HCT116 (cell line): ENCODE measurements at regions not wholly inside any gene's neighbourhood (a gene's known extent, or its start where the extent isn't known, plus 50 kb on each side); places are given as distances from the start of the nearest gene placed in this dataset.

ENCODE experiments used
- ATAC-seq: fragments of 200-7000 bp; cut with Tn5 transposase; 2 replicates; pipeline ENCODE4 v1.9.1; 2020; ENCODE audit warnings: mild to moderate bottlenecking, moderate library complexity
- BruUV-seq: library from RNA; stranded (reverse); fragments of 400-500 nt; replicated peaks from 2 replicates; lab custom pipeline; 2021; lab: Mats Ljungman, UMichigan
- CTCF ChIA-PET: fragments of 300-600 bp; sonication (Branson Sonifier 250); formaldehyde crosslinking; loops from one replicate; lab custom pipeline; 2021; ENCODE audit warnings: antibody characterized with exemption; lab: Charles Lee
- POLR2A ChIA-PET: fragments of 300-600, 350-600 bp; sonication (Branson Sonifier 250); formaldehyde crosslinking; loops from one replicate; lab custom pipeline; 2021; ENCODE audit warnings: antibody characterized with exemption; lab: Charles Lee
- RAD21 ChIA-PET, 2 experiments: fragments of 300-600 bp; sonication (Branson Sonifier 250); formaldehyde crosslinking; loops; one replicate each; lab custom pipeline; 2023; ENCODE audit warnings: low total read pairs in 2 of 2; ENCODE audit not compliant: uncharacterized antibody in 2 of 2, unreplicated experiment in 2 of 2, low non-redundant PET in 1 of 2; lab: Charles Lee
- DNase-seq: peaks from one replicate; pipeline ENCODE4 v3.0.0-alpha.2; 2010; ENCODE audit warnings: low read depth, low spot score
- H2AFZ ChIP-seq: fragments of 200-600 bp; shearing (Covaris generic), sonication (generic); 2 replicates; pipeline ENCODE4 v1.6.1; 2017; ENCODE audit warnings: low read depth, mixed run types, mixed read lengths, antibody characterized with exemption, low read length; ENCODE audit not compliant: poor library complexity, severe bottlenecking
- H3K27ac ChIP-seq: 2 replicates; pipeline ENCODE4 v1.5.1; 2012; ENCODE audit warnings: low read depth, low read length
- H3K27me3 ChIP-seq: fragments of 200-600 bp; sonication (generic); 2 replicates; pipeline ENCODE4 v1.6.1; 2016; ENCODE audit warnings: mixed run types, low read length, mixed read lengths; ENCODE audit not compliant: insufficient read depth
- H3K36me3 ChIP-seq, 2 experiments: fragments of 200-500 bp in 1 of 2; fragments of 200-600 bp in 1 of 2; sonication (Bioruptor generic) in 1 of 2; sonication (generic) in 1 of 2; 2 replicates each; pipeline versions ENCODE4 v1.5.1 to v1.6.1; 2014 to 2016; ENCODE audit warnings: low read length in 2 of 2, inconsistent platforms in 1 of 2, mixed read lengths in 1 of 2, mixed run types in 1 of 2; ENCODE audit not compliant: insufficient read depth in 2 of 2, control insufficient read depth in 1 of 2
- H3K4me1 ChIP-seq, 2 experiments: fragments of 200-600 bp in 1 of 2; sonication (generic) in 1 of 2; 2 replicates each; pipeline versions ENCODE4 v1.5.1 to v1.6.1; 2012 to 2017; ENCODE audit warnings: low read length in 2 of 2, inconsistent platforms in 1 of 2, mild to moderate bottlenecking in 1 of 2, mixed read lengths in 1 of 2, mixed run types in 1 of 2, moderate library complexity in 1 of 2; ENCODE audit not compliant: insufficient read depth in 2 of 2, control insufficient read depth in 1 of 2
- H3K4me2 ChIP-seq: fragments of 200-600 bp; sonication (generic); 2 replicates; pipeline ENCODE4 v1.6.1; 2017; ENCODE audit warnings: mixed run types, low read length, mixed read lengths
- H3K4me3 ChIP-seq, 2 experiments: fragments of 200-600 bp in 1 of 2; sonication (generic) in 1 of 2; replicated peaks in 1 of 2; 2 replicates each; pipeline ENCODE4 v1.5.1; 2011 to 2016; ENCODE audit warnings: low read length in 2 of 2, control low read depth in 1 of 2, low read depth in 1 of 2, mild to moderate bottlenecking in 1 of 2, mixed read lengths in 1 of 2, mixed run types in 1 of 2
- H3K79me2 ChIP-seq: fragments of 200-600 bp; sonication (generic); 2 replicates; pipeline ENCODE4 v1.6.1; 2017; ENCODE audit warnings: mild to moderate bottlenecking, mixed run types, low read length, moderate library complexity, mixed read lengths; ENCODE audit not compliant: insufficient read depth
- H3K9ac ChIP-seq: fragments of 200-600 bp; sonication (generic); 2 replicates; pipeline ENCODE4 v1.6.1; 2016; ENCODE audit warnings: low read length, mixed read lengths
- H3K9me2 ChIP-seq: fragments of 200-600 bp; sonication (generic), shearing (Covaris generic); 2 replicates; pipeline ENCODE4 v1.6.1; 2017; ENCODE audit warnings: mixed run types, mild to moderate bottlenecking, moderate library complexity; ENCODE audit not compliant: insufficient read depth
- H3K9me3 ChIP-seq, 2 experiments: fragments of 200-500 bp in 1 of 2; fragments of 200-600 bp in 1 of 2; sonication (Bioruptor generic) in 1 of 2; sonication (generic) in 1 of 2; 2 replicates each; pipeline ENCODE4 v1.6.1; 2014 to 2017; ENCODE audit warnings: low read length in 2 of 2, mixed read lengths in 2 of 2, inconsistent platforms in 1 of 2, low read depth in 1 of 2, mild to moderate bottlenecking in 1 of 2, mixed run types in 1 of 2, moderate library complexity in 1 of 2; ENCODE audit not compliant: control insufficient read depth in 1 of 2, insufficient read depth in 1 of 2
- H4K20me1 ChIP-seq: fragments of 200-600 bp; sonication (generic), shearing (Covaris generic); 2 replicates; pipeline ENCODE4 v1.6.1; 2017; ENCODE audit warnings: mixed run types, mild to moderate bottlenecking, moderate library complexity; ENCODE audit not compliant: insufficient read depth
- CEBPB ChIP-seq: IDR thresholded peaks from 2 replicates; pipeline ENCODE4 v1.6.1; 2012; ENCODE audit warnings: low read depth
- CTCF ChIP-seq, 3 experiments: fragments of 200-600 bp in 1 of 3; sonication (generic) in 1 of 3; IDR thresholded peaks in 2 of 3; conservative IDR thresholded peaks in 1 of 3; 2 replicates each; pipeline ENCODE4 v1.5.1; 2012 to 2017; ENCODE audit warnings: low read depth in 2 of 3, low read length in 2 of 3, antibody characterized with exemption in 1 of 3, borderline replicate concordance in 1 of 3, control low read depth in 1 of 3, mild to moderate bottlenecking in 1 of 3, mixed read lengths in 1 of 3, mixed run types in 1 of 3, moderate library complexity in 1 of 3; ENCODE audit not compliant: insufficient read depth in 1 of 3
- EZH2phosphoT487 ChIP-seq: fragments of 200-600 bp; IDR thresholded peaks from 2 replicates; pipeline ENCODE4 v1.6.1; 2018; ENCODE audit warnings: antibody characterized with exemption, borderline replicate concordance
- FOSL1 ChIP-seq: IDR thresholded peaks from 2 replicates; pipeline ENCODE4 v1.6.1; 2012; ENCODE audit warnings: low read depth
- MAX ChIP-seq: IDR thresholded peaks from 2 replicates; pipeline ENCODE4 v1.6.1; 2012
- POLR2A ChIP-seq: IDR thresholded peaks from 2 replicates; pipeline ENCODE4 v1.7.0; 2011; ENCODE audit warnings: borderline replicate concordance; ENCODE audit not compliant: insufficient read depth, insufficient read length; ENCODE audit errors: extremely low read depth
- RAD21 ChIP-seq: IDR thresholded peaks from 2 replicates; pipeline ENCODE4 v1.6.1; 2012; ENCODE audit warnings: low read depth, mild to moderate bottlenecking
- SIN3A ChIP-seq: IDR thresholded peaks from 2 replicates; pipeline ENCODE4 v1.6.1; 2012; ENCODE audit warnings: low read depth
- SP1 ChIP-seq: IDR thresholded peaks from 2 replicates; pipeline ENCODE4 v1.6.1; 2012; ENCODE audit warnings: low read depth
- TCF7L2 ChIP-seq: IDR thresholded peaks from 2 replicates; pipeline ENCODE4 v1.7.0; 2011; ENCODE audit warnings: borderline replicate concordance, inconsistent platforms; ENCODE audit not compliant: insufficient read depth, insufficient read length; ENCODE audit errors: extremely low read depth
- ZBTB33 ChIP-seq: IDR thresholded peaks from 2 replicates; pipeline ENCODE4 v1.6.1; 2011; ENCODE audit warnings: mild to moderate bottlenecking, low read length, moderate library complexity; ENCODE audit not compliant: insufficient replicate concordance; ENCODE audit errors: extremely low read depth
- intact Hi-C: fragments of 100-400 bp; cut with micrococcal nuclease; formaldehyde crosslinking; loops from 2 replicates; pipeline ENCODE4 v1.10.0; 2022

GRCh38 chr21:15526798-15527197, 203.0 kb upstream of the USP25 start:
- Histone ChIP-seq H3K9me3 (peaks cover 0 to 6% of the 10 kb centered on the region in 2 experiments; a peak in 1 of 4 replicates), H3K9ac (no peak overlapping the region), H3K4me1 (no peaks in the 10 kb centered on the region), H3K9me2 (no peaks in the 10 kb centered on the region), H3K27ac (no peak overlapping the region), H3K27me3 (no peaks in the 10 kb centered on the region), H3K79me2 (no peaks in the 10 kb centered on the region), H3K4me2 (no peak overlapping the region), H2AFZ (no peak overlapping the region), H4K20me1 (no peaks in the 10 kb centered on the region), H3K36me3 (no peaks in the 10 kb centered on the region), H3K4me3 (no peak overlapping the region)
- intact Hi-C loops, result no loop called here
- BruUV-seq, result no TSS peak
- ATAC-seq, result no peak
- no peak for TF ChIP-seq RAD21
- TF ChIP-seq SIN3A, result no peak
- TF ChIP-seq ZBTB33, result no peak
- no peak for TF ChIP-seq CEBPB
- TF ChIP-seq FOSL1, result no peak
- TF ChIP-seq SP1, result no peak
- no peak for TF ChIP-seq CTCF (IDR thresholded peaks at IDR 0.05 in 2 of 3, conservative IDR thresholded peaks at IDR 0.05 in 1 of 3; ENCODE audit: borderline replicate concordance in 1 of 3, insufficient read depth in 1 of 3, low read depth in 2 of 3, low read length in 2 of 3)
- TF ChIP-seq MAX, result no peak
- TF ChIP-seq TCF7L2, result no peak
- TF ChIP-seq POLR2A, result no peak
- no peak for TF ChIP-seq EZH2phosphoT487
- ChIA-PET POLR2A (no interaction called here), RAD21 (no interaction called here), CTCF (no interaction called here)
- DNase-seq, result no peak
